ENCODE measurements at regions not wholly inside any gene's neighbourhood (a gene's known extent, or its start where the extent isn't known, plus 50 kb on each side); places are given as distances from the start of the nearest gene placed in this dataset.

DNA sequence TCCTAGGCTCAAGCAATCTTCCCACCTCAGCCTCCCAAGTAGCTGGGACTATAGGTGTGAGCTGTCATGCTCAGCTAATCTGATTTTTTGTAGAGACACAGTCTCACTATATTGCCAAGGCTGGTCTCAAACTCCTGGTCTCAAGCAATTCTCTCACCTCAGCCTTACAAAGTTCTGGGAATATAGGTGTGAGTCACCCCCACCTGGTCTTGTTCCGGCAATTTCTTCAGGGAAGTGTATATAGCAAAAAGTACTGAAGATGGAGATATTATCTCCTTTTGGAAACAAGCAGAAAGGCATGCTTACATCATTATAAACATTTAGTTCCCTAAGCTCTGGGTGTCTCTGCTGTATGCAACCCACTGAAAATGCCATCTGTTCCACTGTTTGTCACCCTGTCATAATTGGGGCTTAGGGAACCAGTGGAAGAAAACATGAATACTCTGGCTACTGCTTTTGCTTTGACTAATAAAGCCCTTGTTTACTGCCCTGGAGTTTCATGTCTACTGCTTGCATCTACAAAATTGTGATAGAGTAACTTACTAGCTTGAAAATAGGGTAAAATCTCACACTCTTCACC lies 940.2 kb downstream of the GALC start:
- Histone ChIP-seq H3K4me3 (ENCODE audit: low read depth, low read length, poor library complexity, severe bottlenecking) (no peak overlapping the region), H3K27ac (ENCODE audit: low read depth, low read length, poor library complexity, severe bottlenecking) (no peak overlapping the region), H3K36me3 (ENCODE audit: insufficient read depth, low read length, poor library complexity, severe bottlenecking) (no peaks in the 10 kb centered on the region), H3K4me1 (ENCODE audit: insufficient read depth, low read length, poor library complexity, severe bottlenecking) (no peaks in the 10 kb centered on the region), H3K9me3 (ENCODE audit: low read depth, low read length, poor library complexity, severe bottlenecking) (no peaks in the 10 kb centered on the region), H3K27me3 (replicated peaks; ENCODE audit: insufficient read depth, low read depth, low read length, poor library complexity) (no peaks in the 10 kb centered on the region)
- CTCF ChIA-PET: no interaction called here
- no peak for DNase-seq (ENCODE audit: low spot score)
- TF ChIP-seq, protein P1, sequence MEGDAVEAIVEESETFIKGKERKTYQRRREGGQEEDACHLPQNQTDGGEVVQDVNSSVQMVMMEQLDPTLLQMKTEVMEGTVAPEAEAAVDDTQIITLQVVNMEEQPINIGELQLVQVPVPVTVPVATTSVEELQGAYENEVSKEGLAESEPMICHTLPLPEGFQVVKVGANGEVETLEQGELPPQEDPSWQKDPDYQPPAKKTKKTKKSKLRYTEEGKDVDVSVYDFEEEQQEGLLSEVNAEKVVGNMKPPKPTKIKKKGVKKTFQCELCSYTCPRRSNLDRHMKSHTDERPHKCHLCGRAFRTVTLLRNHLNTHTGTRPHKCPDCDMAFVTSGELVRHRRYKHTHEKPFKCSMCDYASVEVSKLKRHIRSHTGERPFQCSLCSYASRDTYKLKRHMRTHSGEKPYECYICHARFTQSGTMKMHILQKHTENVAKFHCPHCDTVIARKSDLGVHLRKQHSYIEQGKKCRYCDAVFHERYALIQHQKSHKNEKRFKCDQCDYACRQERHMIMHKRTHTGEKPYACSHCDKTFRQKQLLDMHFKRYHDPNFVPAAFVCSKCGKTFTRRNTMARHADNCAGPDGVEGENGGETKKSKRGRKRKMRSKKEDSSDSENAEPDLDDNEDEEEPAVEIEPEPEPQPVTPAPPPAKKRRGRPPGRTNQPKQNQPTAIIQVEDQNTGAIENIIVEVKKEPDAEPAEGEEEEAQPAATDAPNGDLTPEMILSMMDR (conservative IDR thresholded peaks at IDR 0.05; ENCODE audit: low read depth, low read length): no peak
- no peak for TF ChIP-seq EZH2 (IDR thresholded peaks at IDR 0.05; ENCODE audit: borderline replicate concordance, low read depth, low read length, poor library complexity, severe bottlenecking)
- POLR2A ChIA-PET (ENCODE audit: low non-redundant PET): no interaction called here
- intact Hi-C loops (cut with micrococcal nuclease; ENCODE audit: unreplicated experiment): no loop called here
- no TSS peak for BruUV-seq (replicated peaks)

DNA sequence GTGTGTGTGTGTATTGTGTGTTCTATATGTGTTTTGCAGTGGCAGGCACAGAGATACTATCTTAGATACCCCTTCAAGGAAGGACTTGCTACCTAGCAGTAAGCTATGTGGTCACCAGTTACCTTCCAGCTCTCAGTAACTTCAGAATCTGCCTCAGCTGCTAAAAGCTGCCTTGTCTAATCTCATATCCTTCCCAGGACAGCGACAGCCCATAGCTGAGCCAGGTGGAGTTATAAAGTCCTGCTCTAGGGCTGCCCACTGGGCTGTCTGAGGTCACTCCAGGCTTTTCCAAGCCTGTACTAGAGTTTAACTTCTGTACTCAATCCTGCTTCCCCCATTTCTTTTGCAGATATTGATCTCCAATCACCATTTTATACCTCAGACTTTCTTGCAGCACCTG lies 942.6 kb downstream of the GALC start:
- Histone ChIP-seq H3K36me3 (ENCODE audit: insufficient read depth, low read length, poor library complexity, severe bottlenecking) (no peaks in the 10 kb centered on the region), H3K9me3 (ENCODE audit: low read depth, low read length, poor library complexity, severe bottlenecking) (no peaks in the 10 kb centered on the region), H3K4me1 (ENCODE audit: insufficient read depth, low read length, poor library complexity, severe bottlenecking) (no peaks in the 10 kb centered on the region), H3K4me3 (ENCODE audit: low read depth, low read length, poor library complexity, severe bottlenecking) (no peak overlapping the region), H3K27ac (ENCODE audit: low read depth, low read length, poor library complexity, severe bottlenecking) (no peak overlapping the region), H3K27me3 (replicated peaks; ENCODE audit: insufficient read depth, low read depth, low read length, poor library complexity) (no peaks in the 10 kb centered on the region)
- no peak for TF ChIP-seq EZH2 (IDR thresholded peaks at IDR 0.05; ENCODE audit: borderline replicate concordance, low read depth, low read length, poor library complexity, severe bottlenecking)
- TF ChIP-seq, protein P1 (conservative IDR thresholded peaks at IDR 0.05; ENCODE audit: low read depth, low read length): no peak
- POLR2A ChIA-PET (ENCODE audit: low non-redundant PET): no interaction called here
- CTCF ChIA-PET: no interaction called here
- DNase-seq (ENCODE audit: low spot score): no peak
- no TSS peak for BruUV-seq (replicated peaks)
- intact Hi-C loops (cut with micrococcal nuclease; ENCODE audit: unreplicated experiment): no loop called here

DNA sequence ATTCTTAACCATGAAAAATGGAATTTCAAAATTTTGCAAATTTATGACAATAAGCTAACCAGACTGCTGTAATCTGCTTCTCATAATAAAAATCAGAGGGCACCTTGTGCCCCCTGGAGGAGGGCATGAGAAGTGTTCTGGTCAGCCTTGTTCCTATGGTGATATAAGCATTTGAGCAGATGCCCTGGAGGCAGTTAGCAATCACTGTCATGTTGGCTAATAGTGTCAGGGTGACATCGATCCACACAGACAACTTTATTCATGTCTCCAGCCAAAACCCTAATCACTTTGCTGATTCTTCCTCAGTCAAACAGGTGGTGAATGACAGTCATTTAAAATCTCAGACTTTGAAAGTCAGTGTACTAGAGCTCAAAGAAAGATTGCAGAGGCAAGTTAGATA lies 943.0 kb downstream of the GALC start:
- CTCF ChIA-PET: no interaction called here
- Histone ChIP-seq H3K27me3 (replicated peaks; ENCODE audit: insufficient read depth, low read depth, low read length, poor library complexity) (no peaks in the 10 kb centered on the region), H3K4me3 (ENCODE audit: low read depth, low read length, poor library complexity, severe bottlenecking) (no peak overlapping the region), H3K4me1 (ENCODE audit: insufficient read depth, low read length, poor library complexity, severe bottlenecking) (no peaks in the 10 kb centered on the region), H3K9me3 (ENCODE audit: low read depth, low read length, poor library complexity, severe bottlenecking) (no peaks in the 10 kb centered on the region), H3K27ac (ENCODE audit: low read depth, low read length, poor library complexity, severe bottlenecking) (no peak overlapping the region), H3K36me3 (ENCODE audit: insufficient read depth, low read length, poor library complexity, severe bottlenecking) (no peaks in the 10 kb centered on the region)
- BruUV-seq (replicated peaks): no TSS peak
- no peak for TF ChIP-seq EZH2 (IDR thresholded peaks at IDR 0.05; ENCODE audit: borderline replicate concordance, low read depth, low read length, poor library complexity, severe bottlenecking)
- TF ChIP-seq, protein P1 (conservative IDR thresholded peaks at IDR 0.05; ENCODE audit: low read depth, low read length): peak; percentile 67
- peak; percentile 66 for DNase-seq (ENCODE audit: low spot score)
- POLR2A ChIA-PET (ENCODE audit: low non-redundant PET): no interaction called here
- intact Hi-C loops (cut with micrococcal nuclease; ENCODE audit: unreplicated experiment): no loop called here
